ENCODE measurements at regions not wholly inside any gene's neighbourhood (a gene's known extent, or its start where the extent isn't known, plus 50 kb on each side); places are given as distances from the start of the nearest gene placed in this dataset.

GRCh38 chr6:44667668-44668390 is 280.3 kb downstream of the CDC5L start:
- TF ChIP-seq, protein P1, sequence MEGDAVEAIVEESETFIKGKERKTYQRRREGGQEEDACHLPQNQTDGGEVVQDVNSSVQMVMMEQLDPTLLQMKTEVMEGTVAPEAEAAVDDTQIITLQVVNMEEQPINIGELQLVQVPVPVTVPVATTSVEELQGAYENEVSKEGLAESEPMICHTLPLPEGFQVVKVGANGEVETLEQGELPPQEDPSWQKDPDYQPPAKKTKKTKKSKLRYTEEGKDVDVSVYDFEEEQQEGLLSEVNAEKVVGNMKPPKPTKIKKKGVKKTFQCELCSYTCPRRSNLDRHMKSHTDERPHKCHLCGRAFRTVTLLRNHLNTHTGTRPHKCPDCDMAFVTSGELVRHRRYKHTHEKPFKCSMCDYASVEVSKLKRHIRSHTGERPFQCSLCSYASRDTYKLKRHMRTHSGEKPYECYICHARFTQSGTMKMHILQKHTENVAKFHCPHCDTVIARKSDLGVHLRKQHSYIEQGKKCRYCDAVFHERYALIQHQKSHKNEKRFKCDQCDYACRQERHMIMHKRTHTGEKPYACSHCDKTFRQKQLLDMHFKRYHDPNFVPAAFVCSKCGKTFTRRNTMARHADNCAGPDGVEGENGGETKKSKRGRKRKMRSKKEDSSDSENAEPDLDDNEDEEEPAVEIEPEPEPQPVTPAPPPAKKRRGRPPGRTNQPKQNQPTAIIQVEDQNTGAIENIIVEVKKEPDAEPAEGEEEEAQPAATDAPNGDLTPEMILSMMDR (IDR thresholded peaks at IDR 0.05; ENCODE audit: low read length), result peak; percentile 62
- TF ChIP-seq EZH2 (IDR thresholded peaks at IDR 0.05; ENCODE audit: borderline replicate concordance, low read length), result no peak

All from OCI-LY1 (cell line).